ENCODE measurements at regions not wholly inside any gene's neighbourhood (a gene's known extent, or its start where the extent isn't known, plus 50 kb on each side); places are given as distances from the start of the nearest gene placed in this dataset.

GRCh38 chr2:204037286-204037685 is 100.7 kb downstream of the ICOS start:
- TF ChIP-seq CTCF (conservative IDR thresholded peaks at IDR 0.05; ENCODE audit: low read depth in 2 of 2) (no peak), REST (IDR thresholded peaks at IDR 0.05; ENCODE audit: unreplicated experiment) (no peak), EZH2 (IDR thresholded peaks at IDR 0.05; ENCODE audit: low read depth, unreplicated experiment) (no peak), EZH2phosphoT487 (IDR thresholded peaks at IDR 0.05; ENCODE audit: unreplicated experiment) (no peak), POLR2AphosphoS5 (IDR thresholded peaks at IDR 0.05; ENCODE audit: low read depth) (no peak), NANOG (IDR thresholded peaks at IDR 0.05; ENCODE audit: borderline replicate concordance) (no peak), CREB1 (CRISPR knock-in tag; IDR thresholded peaks at IDR 0.05; ENCODE audit: low read depth) (no peak), ZNF114 (CRISPR knock-in tag; IDR thresholded peaks at IDR 0.05) (no peak), JUNB (IDR thresholded peaks at IDR 0.05; ENCODE audit: unreplicated experiment) (no peak), ETS1 (IDR thresholded peaks at IDR 0.05) (no peak), ZNF462 (CRISPR knock-in tag; IDR thresholded peaks at IDR 0.05) (no peak), STAT1 (IDR thresholded peaks at IDR 0.05; ENCODE audit: unreplicated experiment) (no peak)

Measured in GM23338 (cell line).